ES-I3 (cell line): ENCODE measurements at regions not wholly inside any gene's neighbourhood (a gene's known extent, or its start where the extent isn't known, plus 50 kb on each side); places are given as distances from the start of the nearest gene placed in this dataset.
"Not testable (repeated sequence)": the region's sequence is repeated elsewhere in the genome, so short reads cannot be mapped to it uniquely, and the experiment has no call there.

Experiments used
- H3K36me3 ChIP-seq: 2 replicates; pipeline ENCODE4 v1.6.1; 2013; ENCODE audit warnings: mild to moderate bottlenecking, low read length, control low read depth, moderate library complexity; ENCODE audit not compliant: insufficient read depth
- H3K4me1 ChIP-seq: 2 replicates; pipeline ENCODE4 v1.6.1; 2013; ENCODE audit warnings: mild to moderate bottlenecking, control low read depth, low read length; ENCODE audit not compliant: insufficient read depth
- H3K9ac ChIP-seq: 2 replicates; pipeline ENCODE4 v1.6.1; 2013; ENCODE audit warnings: low read depth, mild to moderate bottlenecking, low read length, moderate library complexity
- H3K9me3 ChIP-seq: 2 replicates; pipeline ENCODE4 v1.6.1; 2013; ENCODE audit warnings: mild to moderate bottlenecking, low read length, moderate library complexity; ENCODE audit not compliant: control insufficient read depth, insufficient read depth

DNA sequence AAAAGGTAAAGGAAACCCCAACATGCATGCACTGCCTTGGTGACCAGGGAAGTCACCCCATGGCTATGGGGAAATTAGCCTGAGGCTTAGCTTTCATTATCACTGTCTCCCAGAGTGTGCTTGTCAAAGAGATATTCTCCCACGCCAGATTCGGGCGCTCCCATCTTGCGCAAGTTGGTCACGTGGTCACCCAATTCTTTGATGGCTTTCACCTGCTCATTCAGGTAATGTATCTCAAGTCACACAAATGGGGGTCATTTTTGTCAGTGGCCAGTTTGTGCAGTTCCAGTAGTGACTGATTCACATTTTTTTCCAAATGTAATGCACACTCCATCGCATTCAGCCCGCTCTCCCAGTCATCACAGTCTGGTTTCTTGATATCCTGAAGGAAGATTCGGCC is 107.6 kb upstream of the UBE2E3 start:
- H3K9ac ChIP-seq, H3K4me1 ChIP-seq, H3K9me3 ChIP-seq, H3K36me3 ChIP-seq: not testable (repeated sequence)

GRCh38 chr2:180872255-180872654 is 108.2 kb upstream of the UBE2E3 start:
- Histone ChIP-seq H3K4me1 (no peaks in the 10 kb centered on the region), H3K9ac (no peak overlapping the region), H3K36me3 (no peaks in the 10 kb centered on the region), H3K9me3 (no peaks in the 10 kb centered on the region)

DNA sequence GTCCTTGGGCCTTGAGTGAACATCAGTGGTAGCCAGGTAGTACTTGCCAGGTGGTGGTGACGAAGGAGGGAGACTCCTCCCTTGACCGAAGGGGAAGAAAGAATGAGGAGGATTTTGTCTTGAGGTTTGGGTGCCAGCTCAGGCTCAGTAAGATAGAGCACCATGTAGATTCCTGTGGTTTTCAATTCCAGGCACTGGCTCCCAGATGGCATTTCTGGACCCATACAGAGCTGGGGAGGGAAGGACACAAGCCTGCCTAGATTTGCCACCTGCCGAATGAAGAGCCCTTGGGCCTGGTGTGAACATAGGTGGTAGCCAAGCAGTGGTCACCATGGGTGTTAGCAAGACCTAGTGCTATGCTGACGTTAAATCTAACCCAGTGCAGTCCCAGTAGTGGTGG is 108.8 kb upstream of the UBE2E3 start:
- Histone ChIP-seq H3K4me1 (no peaks in the 10 kb centered on the region), H3K36me3 (no peaks in the 10 kb centered on the region), H3K9me3 (no peaks in the 10 kb centered on the region), H3K9ac (no peak overlapping the region)

GRCh38 chr2:180849851-180850250 is 130.6 kb upstream of the UBE2E3 start:
- Histone ChIP-seq H3K36me3 (no peaks in the 10 kb centered on the region), H3K9ac (no peak overlapping the region), H3K4me1 (no peaks in the 10 kb centered on the region), H3K9me3 (no peaks in the 10 kb centered on the region)

GRCh38 chr2:180848393-180848792 is 132.0 kb upstream of the UBE2E3 start:
- no peaks in the 10 kb centered on the region for H3K4me1 ChIP-seq
- no peaks in the 10 kb centered on the region for H3K9me3 ChIP-seq
- no peaks in the 10 kb centered on the region for H3K36me3 ChIP-seq
- no peak overlapping the region for H3K9ac ChIP-seq

- Histone ChIP-seq H3K36me3 (no peaks in the 10 kb centered on the region), H3K9me3 (no peaks in the 10 kb centered on the region), H3K9ac (no peak overlapping the region), H3K4me1 (no peaks in the 10 kb centered on the region)
Measured at GRCh38 chr2:180846756-180847472, 133.5 kb upstream of the UBE2E3 start.

- Histone ChIP-seq H3K9ac (no peak overlapping the region), H3K9me3 (no peaks in the 10 kb centered on the region), H3K4me1 (no peaks in the 10 kb centered on the region), H3K36me3 (no peaks in the 10 kb centered on the region)
Measured at GRCh38 chr2:180842461-180842860, 137.9 kb upstream of the UBE2E3 start.

DNA sequence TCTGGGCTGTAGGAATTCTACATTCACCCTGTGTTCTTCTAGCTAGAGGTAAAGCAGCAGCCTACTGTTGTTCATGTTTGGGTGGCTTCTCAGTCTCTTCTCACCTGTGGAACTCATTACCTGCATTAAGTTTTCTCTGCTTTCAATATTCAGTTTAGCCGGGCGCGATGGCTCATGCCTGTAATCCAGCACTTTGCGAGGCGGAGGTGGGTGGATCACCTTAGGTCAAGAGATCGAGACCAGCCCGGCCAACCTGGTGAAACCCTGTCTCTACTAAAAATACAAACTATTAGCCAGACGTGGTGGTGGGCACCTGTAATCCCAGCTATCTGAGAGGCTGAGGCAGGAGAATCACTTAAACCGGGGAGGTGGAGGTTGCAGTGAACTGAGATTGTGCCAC is 139.8 kb upstream of the UBE2E3 start:
- H3K9me3 ChIP-seq, result no peaks in the 10 kb centered on the region
- H3K9ac ChIP-seq, result no peak overlapping the region
- no peaks in the 10 kb centered on the region for H3K4me1 ChIP-seq

DNA sequence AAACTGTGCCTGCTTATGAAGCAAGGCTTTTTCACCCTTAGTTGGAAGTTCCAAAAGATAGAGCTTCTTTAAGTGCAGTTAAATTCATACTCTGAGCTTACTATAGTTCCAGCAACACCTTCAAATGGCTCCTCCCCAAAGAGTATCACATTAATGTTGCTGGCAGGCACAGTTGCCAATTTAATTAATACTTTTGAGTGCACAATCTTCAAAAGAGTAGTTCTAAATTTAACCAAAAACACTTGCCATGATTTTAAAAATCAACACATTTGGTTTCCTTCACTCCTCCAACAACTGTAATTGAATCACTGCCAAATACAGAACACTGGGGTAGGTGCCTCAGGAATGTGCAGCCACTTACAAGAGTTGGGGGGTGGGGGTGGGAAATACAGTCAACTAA is 150.6 kb upstream of the UBE2E3 start:
- H3K36me3 ChIP-seq, result no peaks in the 10 kb centered on the region
- H3K4me1 ChIP-seq, result no peaks in the 10 kb centered on the region
- H3K9ac ChIP-seq, result no peak overlapping the region
- H3K9me3 ChIP-seq, result no peaks in the 10 kb centered on the region

More for the DNA sequence above, 139.8 kb upstream of the UBE2E3 start:
- H3K36me3 ChIP-seq, result no peaks in the 10 kb centered on the region

DNA sequence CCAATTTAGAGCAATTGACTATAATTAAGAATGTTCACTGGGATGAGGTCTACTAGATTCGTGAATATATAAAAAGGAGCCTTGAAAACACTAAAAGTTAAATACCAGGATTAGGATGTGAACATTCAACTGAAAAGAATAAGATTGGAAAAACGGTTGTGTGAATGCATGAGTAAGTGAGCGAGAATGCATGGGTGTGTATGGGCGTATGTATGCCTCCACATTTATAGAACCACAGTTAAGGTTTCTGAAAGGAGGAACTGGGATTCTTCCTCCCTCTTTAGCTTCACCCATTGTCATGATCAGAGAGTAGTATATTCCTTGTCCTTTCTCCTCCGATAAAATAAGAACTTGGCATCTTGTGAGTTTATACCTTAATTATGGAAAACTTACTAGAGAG is 151.1 kb upstream of the UBE2E3 start:
- no peaks in the 10 kb centered on the region for H3K9me3 ChIP-seq
- no peak overlapping the region for H3K9ac ChIP-seq
- H3K36me3 ChIP-seq, result no peaks in the 10 kb centered on the region
- no peaks in the 10 kb centered on the region for H3K4me1 ChIP-seq

GRCh38 chr2:180828756-180829155 is 151.6 kb upstream of the UBE2E3 start:
- no peaks in the 10 kb centered on the region for H3K9me3 ChIP-seq
- H3K4me1 ChIP-seq, result peaks cover 2% of the 10 kb centered on the region
- no peak overlapping the region for H3K9ac ChIP-seq
- no peaks in the 10 kb centered on the region for H3K36me3 ChIP-seq

GRCh38 chr2:180823546-180824141 is 156.8 kb upstream of the UBE2E3 start:
- Histone ChIP-seq H3K9me3 (no peaks in the 10 kb centered on the region), H3K36me3 (no peaks in the 10 kb centered on the region), H3K4me1 (peaks cover 6% of the 10 kb centered on the region), H3K9ac (no peak overlapping the region)

DNA sequence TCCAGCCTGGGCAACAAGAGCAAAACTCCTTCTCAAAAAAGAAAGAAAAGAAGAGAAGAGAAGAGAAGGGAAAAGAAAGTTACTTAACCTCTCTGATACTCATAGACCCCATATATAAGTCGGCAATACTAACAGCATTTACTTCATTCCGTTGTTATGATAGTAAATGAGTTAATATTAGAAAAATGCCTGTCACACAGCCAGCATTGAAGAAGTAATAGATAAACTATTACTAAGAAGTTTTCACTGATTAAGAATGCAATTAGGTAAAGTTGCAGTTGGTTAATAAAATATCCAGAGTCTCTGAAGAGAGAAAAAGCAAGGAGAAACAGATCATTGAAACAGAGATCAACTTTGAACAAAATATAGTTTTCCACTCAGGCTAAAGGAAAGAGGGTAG is 161.3 kb upstream of the UBE2E3 start:
- H3K4me1 ChIP-seq, result peaks cover 6% of the 10 kb centered on the region
- H3K9ac ChIP-seq, result no peak overlapping the region
- peaks cover 2% of the 10 kb centered on the region; the same call in 1 of the 2 replicates for H3K9me3 ChIP-seq
- H3K36me3 ChIP-seq, result no peaks in the 10 kb centered on the region

DNA sequence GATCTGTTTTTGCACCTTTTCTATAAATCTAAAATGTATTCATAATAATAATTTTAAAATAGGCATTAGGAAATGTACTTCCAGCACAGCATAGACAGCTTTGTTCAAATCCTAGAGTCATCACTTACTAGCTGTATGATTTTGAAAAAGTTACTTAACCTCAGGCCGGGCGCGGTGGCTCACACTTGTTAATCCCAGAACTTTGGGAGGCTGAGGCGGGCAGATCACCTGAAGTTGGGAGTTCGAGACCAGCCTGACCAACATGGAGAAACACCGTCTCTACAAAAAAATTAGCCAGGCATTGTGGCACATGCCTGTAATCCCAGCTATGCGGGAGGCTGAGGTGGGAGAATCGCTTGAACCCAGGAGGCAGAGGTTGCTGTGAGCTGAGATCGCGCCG is 161.7 kb upstream of the UBE2E3 start:
- H3K36me3 ChIP-seq, result not testable (repeated sequence)

GRCh38 chr2:180799141-180799540 is 181.3 kb upstream of the UBE2E3 start:
- H3K4me1 ChIP-seq, result no peaks in the 10 kb centered on the region
- no peak overlapping the region for H3K9ac ChIP-seq
- H3K9me3 ChIP-seq, result no peaks in the 10 kb centered on the region
- H3K36me3 ChIP-seq, result no peaks in the 10 kb centered on the region

More for the DNA sequence above, 161.7 kb upstream of the UBE2E3 start:
- H3K9me3 ChIP-seq, H3K9ac ChIP-seq, H3K4me1 ChIP-seq: not testable (repeated sequence)
